ENCODE measurements at regions not wholly inside any gene's neighbourhood (a gene's known extent, or its start where the extent isn't known, plus 50 kb on each side); places are given as distances from the start of the nearest gene placed in this dataset.

- no peak overlapping the region; a peak in 1 of 6 replicates for H3K27ac ChIP-seq
- 75% methylated on average over 7 of the region's 7 CpGs for WGBS (ENCODE audit: missing lambda C conversion rate)
- 0 out of 3 replicates have a peak, but pooled peaks cover under 1% of the 10 kb centered on the region for H3K4me1 ChIP-seq
- H3K4me3 ChIP-seq: no peak overlapping the region
- H3K9me3 ChIP-seq: peaks cover 8% of the 10 kb centered on the region; the same call in 1 of the 3 replicates
- CTCF ChIA-PET: no interaction called here
- no peak for FAIRE-seq
- TF ChIP-seq JUN (IDR thresholded peaks at IDR 0.05) (no peak), CHD4 (IDR thresholded peaks at IDR 0.05; ENCODE audit: borderline replicate concordance) (no peak), EP300 (IDR thresholded peaks at IDR 0.05) (no peak), MAFK (IDR thresholded peaks at IDR 0.05; ENCODE audit: partially characterized antibody) (no peak), CBX2 (IDR thresholded peaks at IDR 0.05; ENCODE audit: borderline replicate concordance, low read depth) (no peak), ZNF302 (CRISPR knock-in tag; IDR thresholded peaks at IDR 0.05) (no peak), RFX5 (IDR thresholded peaks at IDR 0.05) (no peak), JUNB (IDR thresholded peaks at IDR 0.05) (no peak), ZSCAN20 (CRISPR knock-in tag; IDR thresholded peaks at IDR 0.05) (no peak), RARB (CRISPR knock-in tag; IDR thresholded peaks at IDR 0.05) (no peak), RCOR1 (IDR thresholded peaks at IDR 0.05; ENCODE audit: low read depth, low read length) (no peak), ZC3H11A (IDR thresholded peaks at IDR 0.05) (no peak), CEBPB (IDR thresholded peaks at IDR 0.05) (no peak), BCL3 (IDR thresholded peaks at IDR 0.05) (no peak)
- no peak; a peak in 1 of 6 replicates for ATAC-seq
- no peak for DNase-seq (ENCODE audit: low read depth in 1 of 2, low spot score in 1 of 2)
- POLR2A ChIA-PET: no interaction called here
- H3K4me2 ChIP-seq: peak overlapping the region; percentile 93; the same call in 1 of the 3 replicates
Measured at GRCh38 chr16:50468749-50469078, 79.5 kb upstream of the NKD1 start.

- ATAC-seq (peak; percentile 26 to 30; a peak in 3 of 6 replicates), FAIRE-seq (no peak), DNase-seq (ENCODE audit: low read depth in 1 of 2, low spot score in 1 of 2) (no peak)
- peak overlapping the region; percentile 26 to 81; a peak in 3 of 6 replicates for H3K27ac ChIP-seq
- ChIA-PET POLR2A (no interaction called here), CTCF (no interaction called here)
- 44% methylated on average over 21 of the region's 68 CpGs for WGBS (ENCODE audit: missing lambda C conversion rate)
- peaks cover 8% of the 10 kb centered on the region; the same call in 1 of the 3 replicates for H3K9me3 ChIP-seq
- H3K4me3 ChIP-seq: peak overlapping the region; percentile 45
- no peaks in the 10 kb centered on the region for H3K4me1 ChIP-seq
- TF ChIP-seq CTCF (IDR thresholded peaks at IDR 0.05) (no peak), ATOH8 (CRISPR knock-in tag; IDR thresholded peaks at IDR 0.05; ENCODE audit: low read depth) (no peak), KDM1A (IDR thresholded peaks at IDR 0.05; ENCODE audit: low read depth) (no peak), E2F6 (IDR thresholded peaks at IDR 0.05; ENCODE audit: borderline replicate concordance, low read depth) (no peak), ZSCAN20 (CRISPR knock-in tag; IDR thresholded peaks at IDR 0.05) (no peak), ELK1 (IDR thresholded peaks at IDR 0.05; ENCODE audit: low read depth, low read length) (no peak)
- H3K4me2 ChIP-seq: peak overlapping the region; percentile 93
Measured at GRCh38 chr16:50467943-50468748, 80.0 kb upstream of the NKD1 start.
